ENCODE measurements at regions not wholly inside any gene's neighbourhood (a gene's known extent, or its start where the extent isn't known, plus 50 kb on each side); places are given as distances from the start of the nearest gene placed in this dataset.

GRCh38 chr21:24147674-24148073 is 1459.6 kb downstream of the MRPL39 start:
- Histone ChIP-seq H3K4me1 (no peaks in the 10 kb centered on the region), H3K27me3 (no peaks in the 10 kb centered on the region), H3K27ac (no peak overlapping the region), H3K9me3 (peaks cover 0 to 3% of the 10 kb centered on the region in 2 donors), H3K36me3 (no peaks in the 10 kb centered on the region), H3K4me3 (no peak overlapping the region)
- intact Hi-C loops (cut with DNase I; ENCODE audit: low total_unique reads) = no loop called here
- DNase-seq = no peak
- TF ChIP-seq POLR2A (IDR thresholded peaks at IDR 0.05) = no peak
- in situ Hi-C loops (cut with MboI; ENCODE audit: low pct_ligation_motif_present in 1 of 4, low pct_unique_long_range_greater_than_20kb in 1 of 4, low sequenced_read_pairs in 3 of 4) = no loop called here
- WGBS, 2 donors (ENCODE audit: low coverage in 1 of 2) = 86 to 87% methylated on average over 3 of the region's 3 CpGs

GRCh38 chr21:24131056-24131455 is 1476.2 kb downstream of the MRPL39 start:
- whole genome bisulfite sequencing, 2 donors (ENCODE audit: low coverage in 1 of 2) = 0 to 19% methylated on average over 1 of the region's 1 CpG
- intact Hi-C loops (cut with DNase I; ENCODE audit: low total_unique reads) (no loop called here), in situ Hi-C loops (cut with MboI; ENCODE audit: low pct_ligation_motif_present in 1 of 4, low pct_unique_long_range_greater_than_20kb in 1 of 4, low sequenced_read_pairs in 3 of 4) (no loop called here)

GRCh38 chr21:24127651-24128050 is 1479.6 kb downstream of the MRPL39 start:
- no peak for DNase-seq
- in situ Hi-C loops (cut with MboI; ENCODE audit: low pct_ligation_motif_present in 1 of 4, low pct_unique_long_range_greater_than_20kb in 1 of 4, low sequenced_read_pairs in 3 of 4) = no loop called here
- TF ChIP-seq POLR2A (IDR thresholded peaks at IDR 0.05) (no peak), POLR2AphosphoS5 (IDR thresholded peaks at IDR 0.05) (no peak), CTCF (IDR thresholded peaks at IDR 0.05) (no peak), EP300 (IDR thresholded peaks at IDR 0.05; ENCODE audit: low read depth) (no peak)
- WGBS, 2 donors (ENCODE audit: low coverage in 1 of 2) = 17 to 23% methylated on average over 1 of the region's 1 CpG
- Histone ChIP-seq H3K4me1 (no peaks in the 10 kb centered on the region), H3K36me3 (no peaks in the 10 kb centered on the region), H3K27me3 (no peaks in the 10 kb centered on the region), H3K4me3 (no peak overlapping the region), H3K27ac (no peak overlapping the region), H3K9me3 (peaks cover 0 to under 1% of the 10 kb centered on the region in 2 donors)
- intact Hi-C loops (cut with DNase I; ENCODE audit: low total_unique reads) = no loop called here

More at GRCh38 chr21:24131056-24131455, 1476.2 kb downstream of the MRPL39 start:
- H3K27me3 ChIP-seq = no peaks in the 10 kb centered on the region
- H3K36me3 ChIP-seq = no peaks in the 10 kb centered on the region
- H3K9me3 ChIP-seq = no peaks in the 10 kb centered on the region
- TF ChIP-seq POLR2AphosphoS5 (IDR thresholded peaks at IDR 0.05) (no peak), CTCF (IDR thresholded peaks at IDR 0.05) (no peak), POLR2A (IDR thresholded peaks at IDR 0.05) (no peak), EP300 (IDR thresholded peaks at IDR 0.05; ENCODE audit: low read depth) (no peak)
- H3K4me3 ChIP-seq = no peak overlapping the region
- no peak overlapping the region for H3K27ac ChIP-seq
- no peak for DNase-seq
- no peaks in the 10 kb centered on the region for H3K4me1 ChIP-seq

- in situ Hi-C loops (cut with MboI; ENCODE audit: low pct_ligation_motif_present in 1 of 4, low pct_unique_long_range_greater_than_20kb in 1 of 4, low sequenced_read_pairs in 3 of 4) (no loop called here), intact Hi-C loops (cut with DNase I; ENCODE audit: low total_unique reads) (no loop called here)
- 67 to 78% methylated on average over 1 of the region's 1 CpG for WGBS, 2 donors (ENCODE audit: low coverage in 1 of 2)
- peaks cover 0 to 5% of the 10 kb centered on the region in 2 donors for H3K9me3 ChIP-seq
- no peaks in the 10 kb centered on the region for H3K4me1 ChIP-seq
- H3K4me3 ChIP-seq = no peak overlapping the region
- no peak for TF ChIP-seq EP300 (IDR thresholded peaks at IDR 0.05; ENCODE audit: low read depth)
- no peak for TF ChIP-seq POLR2A (IDR thresholded peaks at IDR 0.05)
- TF ChIP-seq POLR2AphosphoS5 (IDR thresholded peaks at IDR 0.05) = no peak
- no peak for TF ChIP-seq CTCF (IDR thresholded peaks at IDR 0.05)
- no peaks in the 10 kb centered on the region for H3K27me3 ChIP-seq
- H3K36me3 ChIP-seq = no peaks in the 10 kb centered on the region
- no peak overlapping the region for H3K27ac ChIP-seq
- DNase-seq = no peak
These were observed 1483.5 kb downstream of the MRPL39 start for GRCh38 chr21:24123785-24124184.

GRCh38 chr21:24118738-24119459 is 1488.4 kb downstream of the MRPL39 start:
- intact Hi-C loops (cut with DNase I; ENCODE audit: low total_unique reads) = no loop called here
- Histone ChIP-seq H3K4me1 (no peaks in the 10 kb centered on the region), H3K27ac (no peak overlapping the region), H3K4me3 (no peak overlapping the region), H3K36me3 (no peaks in the 10 kb centered on the region), H3K9me3 (peaks cover 0 to 5% of the 10 kb centered on the region in 2 donors), H3K27me3 (no peaks in the 10 kb centered on the region)
- no peak for DNase-seq
- in situ Hi-C loops (cut with MboI; ENCODE audit: low pct_ligation_motif_present in 1 of 4, low pct_unique_long_range_greater_than_20kb in 1 of 4, low sequenced_read_pairs in 3 of 4) = no loop called here
- WGBS, 2 donors (ENCODE audit: low coverage in 1 of 2) = 75 to 81% methylated on average over 5 of the region's 5 CpGs
- TF ChIP-seq EP300 (IDR thresholded peaks at IDR 0.05; ENCODE audit: low read depth) = no peak
- no peak for TF ChIP-seq POLR2AphosphoS5 (IDR thresholded peaks at IDR 0.05)
- TF ChIP-seq POLR2A (IDR thresholded peaks at IDR 0.05) = no peak
- no peak for TF ChIP-seq CTCF (IDR thresholded peaks at IDR 0.05)

All from transverse colon (tissue), 4 donors.